Liver (tissue), 8 donors: ENCODE measurements at regions not wholly inside any gene's neighbourhood (a gene's known extent, or its start where the extent isn't known, plus 50 kb on each side); places are given as distances from the start of the nearest gene placed in this dataset.

Experiments used
- DNase-seq: peaks from one replicate; pipeline ENCODE4 v3.0.0-alpha.2; 2017; ENCODE audit warnings: low spot score
- H3K27ac ChIP-seq, 2 donors: one replicate each; pipeline ENCODE4 v1.7.0; 2013; ENCODE audit warnings: inconsistent platforms in 2 of 2, low read length in 2 of 2, control low read depth in 1 of 2, low read depth in 1 of 2, mild to moderate bottlenecking in 1 of 2
- H3K27me3 ChIP-seq, 4 donors: one replicate each; pipeline versions ENCODE4 v1.6.1 to v1.7.0; 2013; ENCODE audit warnings: low read length in 3 of 4, inconsistent platforms in 1 of 4, mild to moderate bottlenecking in 1 of 4, moderate library complexity in 1 of 4; ENCODE audit not compliant: control insufficient read depth in 4 of 4, insufficient read depth in 4 of 4
- H3K36me3 ChIP-seq, 4 donors: one replicate each; pipeline versions ENCODE4 v1.6.1 to v1.7.0; 2013; ENCODE audit warnings: low read length in 3 of 4, mild to moderate bottlenecking in 3 of 4, low read depth in 1 of 4, moderate library complexity in 1 of 4; ENCODE audit not compliant: control insufficient read depth in 4 of 4, insufficient read depth in 3 of 4
- H3K4me1 ChIP-seq, 4 donors: one replicate each; pipeline versions ENCODE4 v1.6.1 to v1.7.0; 2013; ENCODE audit warnings: low read length in 3 of 4, mild to moderate bottlenecking in 3 of 4, moderate library complexity in 1 of 4; ENCODE audit not compliant: control insufficient read depth in 4 of 4, insufficient read depth in 4 of 4
- H3K4me3 ChIP-seq, 3 donors: one replicate each; pipeline versions ENCODE4 v1.6.1 to v1.7.0; 2013; ENCODE audit warnings: low read length in 3 of 3, control low read depth in 1 of 3, low read depth in 1 of 3, mild to moderate bottlenecking in 1 of 3
- H3K9ac ChIP-seq, 2 donors: one replicate each; pipeline ENCODE4 v1.7.0; 2013; ENCODE audit warnings: low read length in 2 of 2, mild to moderate bottlenecking in 2 of 2, moderate library complexity in 2 of 2, control low read depth in 1 of 2, low read depth in 1 of 2
- H3K9me3 ChIP-seq, 4 donors: one replicate each; pipeline versions ENCODE4 v1.6.1 to v1.7.0; 2013; ENCODE audit warnings: low read length in 3 of 4; ENCODE audit not compliant: control insufficient read depth in 4 of 4
- ATF3 ChIP-seq: IDR thresholded peaks from 2 replicates; pipeline ENCODE4 v1.6.1; 2016; ENCODE audit warnings: antibody characterized with exemption
- CTCF ChIP-seq: fragments of 150-350 bp; IDR thresholded peaks from 2 replicates; pipeline ENCODE4 v1.5.1; 2017; ENCODE audit warnings: improper control_type of control experiment, low read depth, low read length; ENCODE audit not compliant: missing input control
- FOXA1 ChIP-seq: IDR thresholded peaks from 2 replicates; pipeline ENCODE4 v1.6.1; 2016; ENCODE audit warnings: antibody characterized with exemption
- FOXA2 ChIP-seq: IDR thresholded peaks from 2 replicates; pipeline ENCODE4 v1.6.1; 2016; ENCODE audit warnings: antibody characterized with exemption
- GABPA ChIP-seq, 2 donors: IDR thresholded peaks in 1 of 2; conservative IDR thresholded peaks in 1 of 2; 2 replicates each; pipeline ENCODE4 v1.6.1; 2016; ENCODE audit warnings: antibody characterized with exemption in 2 of 2, mild to moderate bottlenecking in 1 of 2, moderate library complexity in 1 of 2
- HNF4A ChIP-seq, 2 donors: conservative IDR thresholded peaks; 2 replicates each; pipeline ENCODE4 v1.6.1; 2016; ENCODE audit warnings: antibody characterized with exemption in 2 of 2, mild to moderate bottlenecking in 2 of 2
- HNF4G ChIP-seq: IDR thresholded peaks from 2 replicates; pipeline ENCODE4 v1.6.1; 2016; ENCODE audit warnings: antibody characterized with exemption
- JUND ChIP-seq, 2 donors: IDR thresholded peaks; 2 replicates each; pipeline ENCODE4 v1.6.1; 2016; ENCODE audit warnings: antibody characterized with exemption in 2 of 2
- MAX ChIP-seq: IDR thresholded peaks from 2 replicates; pipeline ENCODE4 v1.6.1; 2016; ENCODE audit warnings: antibody characterized with exemption
- NR2F2 ChIP-seq: IDR thresholded peaks from 2 replicates; pipeline ENCODE4 v1.6.1; 2016; ENCODE audit warnings: antibody characterized with exemption
- RAD21 ChIP-seq, 2 donors: IDR thresholded peaks; 2 replicates each; pipeline ENCODE4 v1.6.1; 2016; ENCODE audit warnings: antibody characterized with exemption in 2 of 2, mild to moderate bottlenecking in 2 of 2
- REST ChIP-seq: IDR thresholded peaks from 2 replicates; pipeline ENCODE4 v1.6.1; 2016; ENCODE audit warnings: antibody characterized with exemption, mild to moderate bottlenecking
- RXRA ChIP-seq, 2 donors: IDR thresholded peaks; 2 replicates each; pipeline ENCODE4 v1.6.1; 2017 to 2018; ENCODE audit warnings: antibody characterized with exemption in 2 of 2, mild to moderate bottlenecking in 1 of 2
- SP1 ChIP-seq: IDR thresholded peaks from 2 replicates; pipeline ENCODE4 v1.6.1; 2018; ENCODE audit warnings: antibody characterized with exemption, mild to moderate bottlenecking
- TAF1 ChIP-seq: conservative IDR thresholded peaks from 2 replicates; pipeline ENCODE4 v1.6.1; 2016; ENCODE audit warnings: antibody characterized with exemption, mild to moderate bottlenecking
- YY1 ChIP-seq: IDR thresholded peaks from 2 replicates; pipeline ENCODE4 v1.6.1; 2016; ENCODE audit warnings: antibody characterized with exemption, mild to moderate bottlenecking
- WGBS: extraction: QIAGEN DNeasy Blood & Tissue Kit; methylation state at CpG from one replicate; pipeline ENCODE4 v1.1.7; 2013; 5-methylcytosine and 5-hydroxymethylcytosine counted together
- donor health status: healthy.
- donor health status: healthy.
- donor health status: healthy.
- donor health status: healthy.
- donor health status: healthy.

DNA sequence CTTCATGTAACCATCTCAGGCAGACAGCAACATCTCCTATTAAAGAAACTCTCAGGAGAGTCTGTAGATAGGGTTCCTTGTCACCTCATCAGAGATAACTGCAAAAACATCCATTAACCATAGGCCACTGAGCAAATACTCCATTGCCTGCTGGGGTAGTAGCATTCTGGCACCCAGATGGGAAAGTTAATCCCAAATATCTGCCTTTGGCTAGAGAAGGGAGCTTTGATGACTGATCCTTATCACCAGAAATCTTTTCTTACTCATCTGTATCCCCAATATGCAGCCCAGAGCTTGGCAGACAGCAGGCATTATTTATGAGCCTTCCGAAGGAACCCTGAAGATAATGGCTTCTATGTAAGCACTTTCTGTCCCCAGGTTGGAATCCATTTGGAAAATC lies 173.1 kb downstream of the MFSD1 start:
- TF ChIP-seq CTCF (no peak), REST (no peak)
- Histone ChIP-seq H3K27me3 (no peaks in the 10 kb centered on the region), H3K9me3 (no peaks in the 10 kb centered on the region), H3K27ac (no peak overlapping the region), H3K9ac (no peak overlapping the region), H3K4me3 (no peak overlapping the region), H3K36me3 (no peaks in the 10 kb centered on the region), H3K4me1 (no peaks in the 10 kb centered on the region)
- DNase-seq, result no peak
- 75% methylated on average over 1 of the region's 1 CpG for WGBS

GRCh38 chr3:158976966-158977365 lies 175.1 kb downstream of the MFSD1 start:
- Histone ChIP-seq H3K4me3 (no peak overlapping the region), H3K9ac (no peak overlapping the region), H3K9me3 (peaks cover 0 to 13% (median 3%) of the 10 kb centered on the region in 4 donors), H3K27ac (no peak overlapping the region), H3K36me3 (no peaks in the 10 kb centered on the region), H3K4me1 (no peaks in the 10 kb centered on the region), H3K27me3 (no peaks in the 10 kb centered on the region)
- no peak for DNase-seq
- WGBS, result 90% methylated on average over 2 of the region's 2 CpGs
- no peak for TF ChIP-seq RXRA (IDR thresholded peaks at IDR 0.05)
- no peak for TF ChIP-seq JUND (IDR thresholded peaks at IDR 0.05)
- no peak for TF ChIP-seq REST
- TF ChIP-seq YY1, result no peak
- TF ChIP-seq FOXA2, result no peak
- no peak for TF ChIP-seq FOXA1
- TF ChIP-seq CTCF, result no peak
- TF ChIP-seq GABPA (IDR thresholded peaks at IDR 0.05 in 1 of 2, conservative IDR thresholded peaks at IDR 0.05 in 1 of 2), result no peak
- TF ChIP-seq HNF4A (conservative IDR thresholded peaks at IDR 0.05), result no peak
- TF ChIP-seq NR2F2, result no peak
- TF ChIP-seq ATF3, result no peak
- TF ChIP-seq HNF4G, result no peak
- TF ChIP-seq RAD21 (IDR thresholded peaks at IDR 0.05), result no peak
- no peak for TF ChIP-seq SP1
- no peak for TF ChIP-seq TAF1
- no peak for TF ChIP-seq MAX
